GM10266 (cell line): ENCODE measurements at regions not wholly inside any gene's neighbourhood (a gene's known extent, or its start where the extent isn't known, plus 50 kb on each side); places are given as distances from the start of the nearest gene placed in this dataset.

Experiments used
- DNase-seq: peaks from one replicate; pipeline ENCODE4 v3.0.0; 2012; ENCODE audit errors: extremely low spot score
- TF ChIP-seq, protein P1 (sequence below): IDR thresholded peaks from 2 replicates; pipeline ENCODE4 v1.5.1; 2012; ENCODE audit warnings: mild to moderate bottlenecking, low read depth; ENCODE audit not compliant: control insufficient read depth, insufficient read depth; ENCODE audit errors: missing control alignments

DNA sequence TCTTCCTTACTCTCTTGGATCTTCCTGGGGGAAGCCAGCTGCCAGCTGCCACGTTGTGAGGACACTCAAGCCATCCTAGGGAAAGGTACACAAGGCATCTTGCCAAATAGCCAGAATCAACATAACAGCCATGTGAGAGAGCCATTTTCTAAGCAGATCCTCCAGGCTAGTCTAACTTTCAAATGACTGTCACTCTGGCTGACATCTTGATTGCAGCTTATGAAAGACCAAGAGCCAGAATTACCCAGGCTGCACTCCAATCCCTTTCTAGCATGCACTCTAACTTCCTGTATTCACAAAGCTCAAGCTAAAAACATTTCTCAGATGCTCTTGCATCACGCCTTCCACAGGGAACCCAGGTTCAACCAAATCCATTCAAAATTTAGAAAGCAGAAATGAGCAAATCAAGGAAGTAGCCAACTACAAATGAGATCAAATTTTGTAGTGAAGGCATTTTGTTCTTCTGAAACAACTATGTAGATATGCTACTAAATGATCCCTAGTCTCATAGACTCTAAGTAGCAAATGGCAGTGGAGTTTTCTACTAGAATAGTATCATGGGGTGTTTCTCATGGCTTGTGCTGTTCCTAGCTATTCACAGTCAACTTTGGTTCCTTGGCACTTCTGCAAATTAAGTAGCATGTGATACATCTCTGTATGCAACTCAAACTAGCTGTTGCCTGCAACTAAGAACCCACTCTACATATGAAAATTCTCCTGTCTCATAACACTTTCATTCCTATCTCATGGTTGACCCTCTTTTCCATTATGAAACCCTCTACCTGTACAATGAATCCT is 281.9 kb downstream of the ZEB2 start:
- DNase-seq = no peak
- TF ChIP-seq, protein P1, sequence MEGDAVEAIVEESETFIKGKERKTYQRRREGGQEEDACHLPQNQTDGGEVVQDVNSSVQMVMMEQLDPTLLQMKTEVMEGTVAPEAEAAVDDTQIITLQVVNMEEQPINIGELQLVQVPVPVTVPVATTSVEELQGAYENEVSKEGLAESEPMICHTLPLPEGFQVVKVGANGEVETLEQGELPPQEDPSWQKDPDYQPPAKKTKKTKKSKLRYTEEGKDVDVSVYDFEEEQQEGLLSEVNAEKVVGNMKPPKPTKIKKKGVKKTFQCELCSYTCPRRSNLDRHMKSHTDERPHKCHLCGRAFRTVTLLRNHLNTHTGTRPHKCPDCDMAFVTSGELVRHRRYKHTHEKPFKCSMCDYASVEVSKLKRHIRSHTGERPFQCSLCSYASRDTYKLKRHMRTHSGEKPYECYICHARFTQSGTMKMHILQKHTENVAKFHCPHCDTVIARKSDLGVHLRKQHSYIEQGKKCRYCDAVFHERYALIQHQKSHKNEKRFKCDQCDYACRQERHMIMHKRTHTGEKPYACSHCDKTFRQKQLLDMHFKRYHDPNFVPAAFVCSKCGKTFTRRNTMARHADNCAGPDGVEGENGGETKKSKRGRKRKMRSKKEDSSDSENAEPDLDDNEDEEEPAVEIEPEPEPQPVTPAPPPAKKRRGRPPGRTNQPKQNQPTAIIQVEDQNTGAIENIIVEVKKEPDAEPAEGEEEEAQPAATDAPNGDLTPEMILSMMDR = no peak

DNA sequence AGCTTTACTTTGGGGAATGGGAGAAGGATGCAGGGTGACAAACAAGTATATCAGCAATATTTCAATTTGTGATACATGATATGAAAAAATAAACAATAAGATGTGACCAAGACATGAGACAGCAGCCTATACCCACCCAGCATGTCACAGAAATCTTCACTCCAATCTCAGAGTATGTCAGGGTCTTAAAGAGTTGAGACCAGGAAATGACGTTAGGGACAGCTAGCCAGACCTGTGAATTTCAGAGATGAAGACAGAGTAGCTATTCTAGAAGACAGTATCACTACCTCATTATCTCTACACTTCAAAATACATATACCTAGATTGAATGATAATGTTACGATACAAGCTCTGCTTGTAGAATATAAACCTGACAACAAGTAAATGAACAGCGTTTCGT is 282.8 kb downstream of the ZEB2 start:
- TF ChIP-seq, protein P1 = no peak

DNA sequence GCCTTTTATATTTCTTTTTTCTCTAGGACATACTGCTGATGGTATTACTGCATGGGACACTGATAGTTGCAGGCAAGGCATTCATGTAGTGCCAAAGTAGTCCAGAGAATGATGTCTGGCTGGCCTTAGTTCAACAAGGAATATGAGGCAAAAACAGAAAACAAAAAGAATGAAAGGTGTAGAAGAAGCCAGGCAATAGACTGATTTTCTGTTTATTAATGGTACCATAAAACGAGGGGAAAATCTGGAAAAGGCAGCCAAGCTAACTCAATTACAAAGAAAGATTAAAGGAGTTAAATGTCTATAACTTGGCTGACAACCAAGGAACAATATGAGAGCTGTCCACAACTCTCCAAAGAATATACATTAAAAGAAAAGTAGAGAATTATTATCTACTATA is 284.9 kb downstream of the ZEB2 start:
- TF ChIP-seq, protein P1 = no peak
- no peak for DNase-seq

More for the DNA sequence above, 282.8 kb downstream of the ZEB2 start:
- DNase-seq = no peak

DNA sequence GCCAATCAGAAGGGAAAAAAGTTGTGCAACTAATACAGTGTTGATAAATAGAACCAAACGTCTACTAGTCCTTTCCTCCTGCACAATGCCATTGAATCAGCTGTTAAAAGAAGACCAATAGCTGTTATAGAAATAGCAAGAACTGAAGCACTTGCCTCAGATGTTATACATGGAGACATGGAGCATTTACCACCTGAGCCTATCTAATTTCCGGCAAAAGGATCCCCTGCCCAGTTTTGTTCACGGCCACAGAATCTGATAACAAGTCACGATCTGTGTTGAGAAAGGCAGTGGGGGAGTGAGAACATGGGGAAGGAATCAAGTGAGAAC is 285.4 kb downstream of the ZEB2 start:
- DNase-seq = no peak
- TF ChIP-seq, protein P1 = no peak

DNA sequence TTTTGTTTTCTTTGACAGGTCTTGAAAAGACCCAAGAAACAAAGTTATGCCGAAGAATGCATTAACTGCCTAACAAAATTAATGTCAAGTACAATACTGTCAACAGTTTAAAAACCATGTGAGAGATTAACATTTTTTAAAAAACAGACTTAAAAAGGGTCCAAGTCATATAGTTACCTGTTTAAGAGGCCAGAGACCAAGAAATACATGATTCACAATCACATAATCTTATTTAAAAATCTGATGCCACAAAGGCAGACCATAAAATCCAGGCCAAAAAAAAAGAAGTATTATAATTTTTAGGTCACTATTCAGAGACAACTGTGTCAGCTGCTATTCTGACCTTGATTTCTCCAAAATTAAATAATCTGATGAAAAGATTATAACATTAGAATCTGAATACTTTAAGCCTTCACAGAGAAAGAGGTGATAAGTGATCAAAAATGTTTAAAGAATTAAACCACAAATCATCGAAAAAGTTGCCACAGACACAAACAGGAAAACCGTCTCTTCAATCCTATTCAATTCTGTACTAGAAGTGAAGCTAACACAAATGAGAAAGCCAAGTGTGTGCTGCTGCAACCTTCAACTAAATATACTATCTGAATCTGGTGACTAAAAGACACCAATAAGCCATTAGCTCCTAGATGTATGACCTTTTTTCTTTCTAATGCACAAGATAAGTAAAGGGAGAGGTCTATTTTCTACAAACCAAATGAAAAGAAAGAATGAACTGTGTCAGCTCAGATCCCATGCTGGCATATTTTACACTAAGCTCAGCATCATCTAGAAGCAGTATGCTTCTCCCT is 286.0 kb downstream of the ZEB2 start:
- DNase-seq = no peak
- TF ChIP-seq, protein P1 = no peak

DNA sequence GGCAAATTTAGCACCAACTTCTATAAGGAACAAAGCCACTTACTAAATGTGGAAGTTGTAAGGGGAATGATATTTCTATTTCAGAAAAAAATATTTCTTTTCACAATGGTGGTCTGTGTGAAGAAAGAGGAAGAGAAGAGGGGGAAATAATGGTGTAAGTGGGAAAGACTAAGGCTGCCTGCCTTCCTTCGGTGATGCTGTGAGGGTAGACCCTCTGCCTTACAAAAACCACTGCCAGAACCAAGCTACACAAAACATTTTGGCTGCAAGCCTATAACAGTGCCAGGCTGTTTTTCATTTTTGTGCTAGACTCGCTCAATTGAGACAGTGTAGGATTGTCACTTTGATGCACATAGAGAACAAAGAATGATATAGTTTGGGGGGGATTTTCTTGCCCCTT is 286.6 kb downstream of the ZEB2 start:
- TF ChIP-seq, protein P1 = no peak
- DNase-seq = no peak
